ENCODE measurements at regions not wholly inside any gene's neighbourhood (a gene's known extent, or its start where the extent isn't known, plus 50 kb on each side); places are given as distances from the start of the nearest gene placed in this dataset.

GRCh38 chr14:43244142-43244625 is 1262.9 kb downstream of the FSCB start:
- DNase-seq: no peak

- DNase-seq: no peak
Observed at GRCh38 chr14:43243168-43243567, 1263.9 kb downstream of the FSCB start.

GRCh38 chr14:43232261-43232660 is 1274.8 kb downstream of the FSCB start:
- DNase-seq: no peak

GRCh38 chr14:43215524-43215923 is 1291.6 kb downstream of the FSCB start:
- DNase-seq: no peak

- no peak for DNase-seq
Observed at GRCh38 chr14:43207189-43207588, 1299.9 kb downstream of the FSCB start.

- no peak for DNase-seq
Observed at GRCh38 chr14:43204816-43205215, 1302.3 kb downstream of the FSCB start.

- no peak for DNase-seq
Observed at GRCh38 chr14:43200519-43200918, 1306.6 kb downstream of the FSCB start.

GRCh38 chr14:43198465-43198864 is 1308.6 kb downstream of the FSCB start:
- DNase-seq: no peak

GRCh38 chr14:43184540-43184939 is 1322.5 kb downstream of the FSCB start:
- no peak for DNase-seq

- DNase-seq: no peak
Observed at GRCh38 chr14:43183916-43184315, 1323.2 kb downstream of the FSCB start.

- DNase-seq: no peak
Observed at GRCh38 chr14:43175896-43176295, 1331.2 kb downstream of the FSCB start.

GRCh38 chr14:43172899-43173548 is 1334.1 kb downstream of the FSCB start:
- DNase-seq: no peak

- DNase-seq: no peak
Observed at GRCh38 chr14:43169722-43170121, 1337.4 kb downstream of the FSCB start.

GRCh38 chr14:43168371-43168925 is 1338.6 kb downstream of the FSCB start:
- DNase-seq: no peak

- no peak for DNase-seq
Observed at GRCh38 chr14:43166163-43166562, 1340.9 kb downstream of the FSCB start.

- DNase-seq: no peak
Observed at GRCh38 chr14:43165651-43166050, 1341.4 kb downstream of the FSCB start.

- no peak for DNase-seq
Observed at GRCh38 chr14:43161477-43161876, 1345.6 kb downstream of the FSCB start.

GRCh38 chr14:43157661-43158060 is 1349.4 kb downstream of the FSCB start:
- no peak for DNase-seq

GRCh38 chr14:43155924-43156323 is 1351.2 kb downstream of the FSCB start:
- DNase-seq: no peak

GRCh38 chr14:43155258-43155657 is 1351.8 kb downstream of the FSCB start:
- no peak for DNase-seq

GRCh38 chr14:43147485-43147884 is 1359.6 kb downstream of the FSCB start:
- DNase-seq: no peak

GRCh38 chr14:43145361-43145760 is 1361.7 kb downstream of the FSCB start:
- DNase-seq: no peak

GRCh38 chr14:43143106-43143505 is 1364.0 kb downstream of the FSCB start:
- DNase-seq: no peak

GRCh38 chr14:43141636-43142191 is 1365.4 kb downstream of the FSCB start:
- DNase-seq: no peak

- no peak for DNase-seq
Observed at GRCh38 chr14:43140453-43140852, 1366.6 kb downstream of the FSCB start.

Data from inflammatory macrophage treated with lipopolysaccharide for 1 hour (primary cell).